IMR-90 (cell line): ENCODE measurements at regions not wholly inside any gene's neighbourhood (a gene's known extent, or its start where the extent isn't known, plus 50 kb on each side); places are given as distances from the start of the nearest gene placed in this dataset.

Source experiments
- ATAC-seq: fragments of 200-7000 bp; cut with Tn5 transposase; 2 replicates; pipeline ENCODE4 v1.9.1; 2020; ENCODE audit warnings: low read depth, mild to moderate bottlenecking, moderate library complexity
- BruUV-seq: library from RNA; stranded (reverse); fragments of 400-500 nt; replicated peaks from 2 replicates; lab custom pipeline; 2021; lab: Mats Ljungman, UMichigan
- CTCF ChIA-PET: fragments of 300-600 bp; formaldehyde crosslinking; extraction: SDS; loops from one replicate; lab custom pipeline; 2021; ENCODE audit warnings: antibody characterized with exemption; lab: Yijun Ruan, JAX
- POLR2A ChIA-PET: fragments of 300-600 bp; sonication (Branson Sonifier 250); formaldehyde crosslinking; loops from one replicate; lab custom pipeline; 2022; ENCODE audit warnings: antibody characterized with exemption; ENCODE audit not compliant: unreplicated experiment; lab: Charles Lee
- DNase-seq: peaks from one replicate; pipeline ENCODE4 v3.0.0; 2013
- H2AFZ ChIP-seq: replicated peaks from 2 replicates; pipeline ENCODE3; 2013; ENCODE audit warnings: low read length, mild to moderate bottlenecking; ENCODE audit not compliant: poor library complexity
- H2AK5ac ChIP-seq: 2 replicates; pipeline ENCODE4 v1.6.1; 2013; ENCODE audit warnings: low read depth, low read length, inconsistent platforms
- H2AK9ac ChIP-seq: replicated peaks from 2 replicates; pipeline ENCODE3; 2013; ENCODE audit warnings: mild to moderate bottlenecking, low read depth, low read length, moderate library complexity; ENCODE audit not compliant: poor library complexity
- H2BK120ac ChIP-seq: 2 replicates; pipeline ENCODE4 v1.6.1; 2013; ENCODE audit warnings: low read depth, low read length, inconsistent platforms
- H2BK15ac ChIP-seq: 3 replicates; pipeline ENCODE4 v1.6.1; 2013; ENCODE audit warnings: low read depth, low read length, inconsistent platforms
- H2BK20ac ChIP-seq: 2 replicates; pipeline ENCODE4 v1.6.1; 2013; ENCODE audit warnings: low read depth, mild to moderate bottlenecking, inconsistent platforms, low read length, moderate library complexity
- H2BK5ac ChIP-seq: 2 replicates; pipeline ENCODE4 v1.6.1; 2013; ENCODE audit warnings: mild to moderate bottlenecking, low read depth, low read length, inconsistent platforms; ENCODE audit not compliant: poor library complexity, severe bottlenecking
- H3K14ac ChIP-seq: replicated peaks from 2 replicates; pipeline ENCODE4 v1.6.1; 2013; ENCODE audit warnings: low read depth, low read length, inconsistent platforms
- H3K18ac ChIP-seq: 2 replicates; pipeline ENCODE4 v1.6.1; 2013; ENCODE audit warnings: low read depth, low read length, control low read depth
- H3K23ac ChIP-seq: 2 replicates; pipeline ENCODE4 v1.6.1; 2013; ENCODE audit warnings: low read depth, low read length, inconsistent platforms
- H3K27ac ChIP-seq: 2 replicates; pipeline ENCODE4 v1.5.1; 2013; ENCODE audit warnings: mild to moderate bottlenecking, control low read depth, low read length; ENCODE audit not compliant: insufficient read depth
- H3K27me3 ChIP-seq: 2 replicates; pipeline ENCODE4 v1.6.1; 2013; ENCODE audit warnings: low read length; ENCODE audit not compliant: control insufficient read depth, insufficient read depth
- H3K36me3 ChIP-seq: 2 replicates; pipeline ENCODE4 v1.6.1; 2013; ENCODE audit warnings: low read length, mixed read lengths; ENCODE audit not compliant: control insufficient read depth, insufficient read depth
- H3K4ac ChIP-seq: 2 replicates; pipeline ENCODE4 v1.6.1; 2013; ENCODE audit warnings: low read depth, low read length, inconsistent platforms
- H3K4me1 ChIP-seq: 2 replicates; pipeline ENCODE4 v1.6.1; 2013; ENCODE audit warnings: low read length, mixed read lengths; ENCODE audit not compliant: control insufficient read depth, insufficient read depth
- H3K4me2 ChIP-seq: 2 replicates; pipeline ENCODE4 v1.6.1; 2013; ENCODE audit warnings: low read depth, mild to moderate bottlenecking, control low read depth, low read length, moderate library complexity
- H3K4me3 ChIP-seq: 2 replicates; pipeline ENCODE4 v1.5.1; 2013; ENCODE audit warnings: low read depth, mild to moderate bottlenecking, control low read depth, low read length, moderate library complexity; ENCODE audit not compliant: insufficient read depth
- H3K56ac ChIP-seq: 2 replicates; pipeline ENCODE4 v1.6.1; 2013; ENCODE audit warnings: low read length, inconsistent platforms; ENCODE audit not compliant: insufficient read depth; ENCODE audit errors: extremely low read depth
- H3K79me1 ChIP-seq, 2 experiments: 2 replicates each; pipeline ENCODE4 v1.6.1; 2013; ENCODE audit warnings: low read length in 2 of 2, inconsistent platforms in 1 of 2, low read depth in 1 of 2
- H3K9ac ChIP-seq: 2 replicates; pipeline ENCODE4 v1.6.1; 2013; ENCODE audit warnings: low read depth, low read length, control low read depth
- H3K9me1 ChIP-seq: 2 replicates; pipeline ENCODE4 v1.6.1; 2013; ENCODE audit warnings: low read length, inconsistent platforms; ENCODE audit not compliant: insufficient read depth
- H3K9me3 ChIP-seq: 2 replicates; pipeline ENCODE4 v1.6.1; 2013; ENCODE audit warnings: low read length; ENCODE audit not compliant: control insufficient read depth, insufficient read depth
- H4K20me1 ChIP-seq: 2 replicates; pipeline ENCODE4 v1.6.1; 2013; ENCODE audit warnings: low read length, inconsistent platforms; ENCODE audit not compliant: insufficient read depth
- H4K5ac ChIP-seq: 2 replicates; pipeline ENCODE4 v1.6.1; 2013; ENCODE audit warnings: mild to moderate bottlenecking, low read depth, low read length, control low read depth
- H4K8ac ChIP-seq, 2 experiments: 2 replicates each; pipeline ENCODE4 v1.6.1; 2013; ENCODE audit warnings: low read depth in 2 of 2, low read length in 2 of 2, control low read depth in 1 of 2, inconsistent platforms in 1 of 2
- H4K91ac ChIP-seq: 2 replicates; pipeline ENCODE4 v1.6.1; 2013; ENCODE audit warnings: low read depth, low read length, inconsistent platforms; ENCODE audit not compliant: insufficient read depth
- BHLHE40 ChIP-seq: fragments of 150-350 bp; IDR thresholded peaks from 2 replicates; pipeline ENCODE4 v1.6.1; 2016; ENCODE audit warnings: mild to moderate bottlenecking, low read depth, low read length
- CHD1 ChIP-seq: IDR thresholded peaks from 2 replicates; pipeline ENCODE4 v1.6.1; 2012; ENCODE audit warnings: low read depth, low read length, improper control_type of control experiment
- ELK1 ChIP-seq: fragments of 150-350 bp; IDR thresholded peaks from 2 replicates; pipeline ENCODE4 v1.6.1; 2016; ENCODE audit warnings: low read depth, mild to moderate bottlenecking, low read length, moderate library complexity, borderline replicate concordance
- MXI1 ChIP-seq: IDR thresholded peaks from 2 replicates; pipeline ENCODE4 v1.6.1; 2012; ENCODE audit warnings: low read depth, mild to moderate bottlenecking, low read length, moderate library complexity, borderline replicate concordance
- NFE2L2 ChIP-seq: fragments of 150-350 bp; IDR thresholded peaks from 2 replicates; pipeline ENCODE4 v1.6.1; 2016; ENCODE audit warnings: low read depth, mild to moderate bottlenecking, low read length
- POLR2A ChIP-seq: IDR thresholded peaks from 2 replicates; pipeline ENCODE4 v1.6.1; 2012; ENCODE audit warnings: mild to moderate bottlenecking, low read depth, low read length
- RAD21 ChIP-seq: IDR thresholded peaks from 2 replicates; pipeline ENCODE4 v1.6.1; 2012; ENCODE audit warnings: low read length, improper control_type of control experiment
- RCOR1 ChIP-seq: IDR thresholded peaks from 2 replicates; pipeline ENCODE4 v1.6.1; 2012; ENCODE audit warnings: mild to moderate bottlenecking, low read length, improper control_type of control experiment; ENCODE audit not compliant: insufficient replicate concordance
- RFX5 ChIP-seq: IDR thresholded peaks from 2 replicates; pipeline ENCODE4 v1.8.0; 2012; ENCODE audit warnings: low read depth, mild to moderate bottlenecking, low read length, moderate library complexity
- SMC3 ChIP-seq: fragments of 150-350 bp; IDR thresholded peaks from 2 replicates; pipeline ENCODE4 v1.6.1; 2016; ENCODE audit warnings: low read depth, mild to moderate bottlenecking, antibody characterized with exemption, low read length, moderate library complexity
- USF2 ChIP-seq: fragments of 150-350 bp; IDR thresholded peaks from 2 replicates; pipeline ENCODE4 v1.6.1; 2017; ENCODE audit warnings: mild to moderate bottlenecking, antibody characterized with exemption, low read length, low read depth
- WGBS, 2 experiments: methylation state at CpG; one replicate each; pipeline versions ENCODE4 v1.1.5 to v1.1.7; 2013; ENCODE audit warnings: missing lambda C conversion rate in 2 of 2; ENCODE audit not compliant: insufficient read length in 1 of 2; ENCODE audit errors: extremely low coverage in 2 of 2; 5-methylcytosine and 5-hydroxymethylcytosine counted together
- dilution Hi-C: fragments of 300-500 bp; cut with HindIII; formaldehyde crosslinking; loops from one replicate; pipeline ENCODE4 v1.14.3; 2018; ENCODE audit warnings: low sequenced_read_pairs; ENCODE audit not compliant: unreplicated experiment
- in situ Hi-C: fragments of 300-500 bp; cut with MboI; formaldehyde crosslinking; loops from 3 replicates; pipeline ENCODE4 v1.14.3; 2019; ENCODE audit warnings: low sequenced_read_pairs, inconsistent platforms, mixed read lengths
- intact Hi-C: fragments of 100-400 bp; cut with micrococcal nuclease; formaldehyde crosslinking; loops from 2 replicates; pipeline ENCODE4 v1.10.0; 2022

DNA sequence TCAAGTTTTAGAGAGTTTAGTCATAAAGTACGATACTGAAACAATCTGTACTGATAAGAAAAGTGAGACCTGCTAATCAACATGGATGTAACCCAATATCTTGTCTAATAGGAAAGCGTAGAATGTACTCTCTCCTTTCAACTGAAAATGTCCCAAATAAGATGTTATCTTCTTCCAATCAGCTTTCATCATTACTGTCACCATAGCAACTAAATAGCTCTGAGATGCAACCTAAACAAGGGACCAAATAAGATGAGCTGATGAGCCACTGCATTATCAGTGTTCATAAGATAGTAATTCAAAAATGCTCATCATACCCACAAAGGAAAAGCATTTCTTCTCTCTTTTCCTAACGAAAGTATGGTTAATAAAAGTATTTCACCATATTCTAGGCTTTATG is 1108.3 kb upstream of the MAP3K7 start:
- dilution Hi-C loops: no loop called here
- Histone ChIP-seq H3K9me1 (no peaks in the 10 kb centered on the region), H3K27me3 (no peaks in the 10 kb centered on the region), H3K27ac (no peak overlapping the region), H2BK5ac (no peak overlapping the region), H2AK5ac (no peak overlapping the region), H2AFZ (no peak overlapping the region), H2BK15ac (no peak overlapping the region), H3K56ac (no peak overlapping the region), H3K4ac (no peak overlapping the region), H4K5ac (no peak overlapping the region), H3K18ac (no peak overlapping the region), H3K4me2 (no peak overlapping the region), H4K91ac (no peak overlapping the region), H4K20me1 (no peaks in the 10 kb centered on the region), H3K9me3 (no peaks in the 10 kb centered on the region), H3K23ac (no peak overlapping the region), H3K36me3 (no peaks in the 10 kb centered on the region), H3K9ac (no peak overlapping the region), H2AK9ac (no peak overlapping the region), H3K14ac (no peak overlapping the region), H3K4me1 (no peaks in the 10 kb centered on the region), H2BK20ac (no peak overlapping the region), H3K79me1 (no peaks in the 10 kb centered on the region), H2BK120ac (no peak overlapping the region), H4K8ac (no peak overlapping the region), H3K4me3 (no peak overlapping the region)
- no CpG with 5 or more reads among the region's 3 CpGs for whole genome bisulfite sequencing, 2 experiments
- no peak for DNase-seq
- TF ChIP-seq NFE2L2 (no peak), USF2 (no peak), CHD1 (no peak), POLR2A (no peak), MXI1 (no peak), SMC3 (no peak), BHLHE40 (no peak), ELK1 (no peak), RAD21 (no peak), RCOR1 (no peak), RFX5 (no peak)
- no TSS peak for BruUV-seq
- no peak for ATAC-seq
- intact Hi-C loops: no loop called here
- ChIA-PET POLR2A (no interaction called here), CTCF (interaction anchor here (0.9 kb wide), 1 partner anchor 267 kb away, joined by 3 read pairs; no protein-coding TSS in a partner anchor)
- in situ Hi-C loops: no loop called here
